ENCODE measurements at regions not wholly inside any gene's neighbourhood (a gene's known extent, or its start where the extent isn't known, plus 50 kb on each side); places are given as distances from the start of the nearest gene placed in this dataset.

- TF ChIP-seq EZH2 (IDR thresholded peaks at IDR 0.05; ENCODE audit: insufficient read depth, poor library complexity, severe bottlenecking), result no peak
- no peak for TF ChIP-seq EZH2phosphoT487 (IDR thresholded peaks at IDR 0.05; ENCODE audit: insufficient read depth, low read depth)
Observed at GRCh38 chr9:87266697-87267096, 231.0 kb upstream of the DAPK1 start.
